Upper lobe of right lung (tissue), 1 donor: ENCODE measurements at regions not wholly inside any gene's neighbourhood (a gene's known extent, or its start where the extent isn't known, plus 50 kb on each side); places are given as distances from the start of the nearest gene placed in this dataset.

Experiments used
- ATAC-seq: fragments of 200-7000 bp; cut with Tn5 transposase; one replicate; pipeline ENCODE4 v1.9.1; 2020; ENCODE audit warnings: mild to moderate bottlenecking, moderate library complexity
- DNase-seq: peaks from one replicate; pipeline ENCODE4 v3.0.0-alpha.2; 2020
- H3K27ac ChIP-seq: fragments of 200-600 bp; one replicate; pipeline ENCODE4 v1.8.0; 2022
- H3K27me3 ChIP-seq: fragments of 200-600 bp; one replicate; pipeline ENCODE4 v1.8.0; 2022; ENCODE audit warnings: mild to moderate bottlenecking
- H3K36me3 ChIP-seq: fragments of 200-600 bp; one replicate; pipeline ENCODE4 v1.8.0; 2022
- H3K4me1 ChIP-seq: fragments of 200-600 bp; one replicate; pipeline ENCODE4 v1.8.0; 2022
- H3K4me3 ChIP-seq: fragments of 200-600 bp; one replicate; pipeline ENCODE4 v1.8.0; 2022; ENCODE audit warnings: mild to moderate bottlenecking
- H3K9me3 ChIP-seq: fragments of 200-600 bp; one replicate; pipeline ENCODE4 v1.8.0; 2022
- CTCF ChIP-seq: fragments of 200-600 bp; IDR thresholded peaks from one replicate; pipeline ENCODE4 v1.8.0; 2022; ENCODE audit warnings: antibody characterized with exemption
- intact Hi-C: fragments of 100-400 bp; cut with DNase I; formaldehyde crosslinking; loops from one replicate; pipeline ENCODE4 v1.11.0; 2022
- donor health status: DM: no; HTN: yes; CAD: no; lungs with severe emphysema.

GRCh38 chr21:14759285-14759684 is 213.2 kb upstream of the SAMSN1 start:
- ATAC-seq (no peak), DNase-seq (no peak)
- no peaks in the 10 kb centered on the region for H3K27me3 ChIP-seq
- H3K4me1 ChIP-seq: no peaks in the 10 kb centered on the region
- intact Hi-C loops: no loop called here
- H3K36me3 ChIP-seq: no peaks in the 10 kb centered on the region
- TF ChIP-seq CTCF: no peak
- H3K27ac ChIP-seq: no peak overlapping the region
- H3K9me3 ChIP-seq: no peaks in the 10 kb centered on the region
- H3K4me3 ChIP-seq: no peak overlapping the region

- Histone ChIP-seq H3K9me3 (no peaks in the 10 kb centered on the region), H3K36me3 (no peaks in the 10 kb centered on the region), H3K27ac (no peak overlapping the region), H3K4me1 (no peaks in the 10 kb centered on the region), H3K4me3 (no peak overlapping the region), H3K27me3 (no peaks in the 10 kb centered on the region)
- ATAC-seq (no peak), DNase-seq (no peak)
- intact Hi-C loops: no loop called here
- TF ChIP-seq CTCF: no peak
Observed at GRCh38 chr21:14758849-14759248, 212.7 kb upstream of the SAMSN1 start.

- intact Hi-C loops: no loop called here
- H3K4me3 ChIP-seq: no peak overlapping the region
- no peak for TF ChIP-seq CTCF
- no peaks in the 10 kb centered on the region for H3K36me3 ChIP-seq
- H3K27me3 ChIP-seq: no peaks in the 10 kb centered on the region
- ATAC-seq: no peak
- no peaks in the 10 kb centered on the region for H3K9me3 ChIP-seq
- H3K27ac ChIP-seq: no peak overlapping the region
- no peaks in the 10 kb centered on the region for H3K4me1 ChIP-seq
- DNase-seq: no peak
Observed at GRCh38 chr21:14757533-14758327, 211.6 kb upstream of the SAMSN1 start.

GRCh38 chr21:14755086-14755485 is 209.0 kb upstream of the SAMSN1 start:
- DNase-seq: no peak
- ATAC-seq: no peak
- intact Hi-C loops: no loop called here
- Histone ChIP-seq H3K27me3 (no peaks in the 10 kb centered on the region), H3K27ac (no peak overlapping the region), H3K4me1 (no peaks in the 10 kb centered on the region), H3K36me3 (no peaks in the 10 kb centered on the region), H3K4me3 (no peak overlapping the region), H3K9me3 (no peaks in the 10 kb centered on the region)
- TF ChIP-seq CTCF: no peak

- Histone ChIP-seq H3K9me3 (no peaks in the 10 kb centered on the region), H3K27me3 (no peaks in the 10 kb centered on the region), H3K27ac (no peak overlapping the region), H3K4me1 (no peaks in the 10 kb centered on the region), H3K36me3 (no peaks in the 10 kb centered on the region), H3K4me3 (no peak overlapping the region)
- no peak for TF ChIP-seq CTCF
- DNase-seq: no peak
- no peak for ATAC-seq
- intact Hi-C loops: no loop called here
Observed at GRCh38 chr21:14754682-14755081, 208.6 kb upstream of the SAMSN1 start.

GRCh38 chr21:14754259-14754604 is 208.1 kb upstream of the SAMSN1 start:
- ATAC-seq: no peak

More at GRCh38 chr21:14754259-14754604, 208.1 kb upstream of the SAMSN1 start:
- TF ChIP-seq CTCF: no peak
- DNase-seq: no peak
- Histone ChIP-seq H3K4me1 (no peaks in the 10 kb centered on the region), H3K27me3 (no peaks in the 10 kb centered on the region), H3K9me3 (no peaks in the 10 kb centered on the region), H3K36me3 (no peaks in the 10 kb centered on the region), H3K4me3 (no peak overlapping the region), H3K27ac (no peak overlapping the region)
- intact Hi-C loops: no loop called here
